NCI-H460 (cell line): ENCODE measurements at regions not wholly inside any gene's neighbourhood (a gene's known extent, or its start where the extent isn't known, plus 50 kb on each side); places are given as distances from the start of the nearest gene placed in this dataset.

Experiments
- DNase-seq: peaks from one replicate; pipeline ENCODE4 v3.0.0-alpha.2; 2016; ENCODE audit warnings: low read depth; ENCODE audit errors: extremely low read depth

DNA sequence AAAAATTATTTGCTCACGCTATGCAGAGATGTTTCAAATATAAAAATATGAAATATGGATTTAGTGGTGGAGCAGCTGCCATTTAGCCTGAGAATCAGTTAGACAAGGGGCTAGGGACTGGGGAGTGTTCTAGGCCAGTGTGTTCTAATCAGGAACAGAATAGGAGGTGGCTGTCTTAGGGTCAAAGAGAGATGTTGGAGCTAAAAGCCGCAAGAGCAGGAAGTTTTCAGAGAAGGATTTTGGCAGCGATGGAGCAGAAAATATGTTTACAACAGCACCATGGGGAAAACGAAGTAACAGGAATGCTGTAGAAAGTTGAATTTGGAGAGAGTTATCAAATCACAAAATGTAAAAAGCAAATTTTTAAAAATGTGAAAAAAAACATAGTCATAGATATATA lies 314.0 kb upstream of the SEMA3A start:
- no peak for DNase-seq

DNA sequence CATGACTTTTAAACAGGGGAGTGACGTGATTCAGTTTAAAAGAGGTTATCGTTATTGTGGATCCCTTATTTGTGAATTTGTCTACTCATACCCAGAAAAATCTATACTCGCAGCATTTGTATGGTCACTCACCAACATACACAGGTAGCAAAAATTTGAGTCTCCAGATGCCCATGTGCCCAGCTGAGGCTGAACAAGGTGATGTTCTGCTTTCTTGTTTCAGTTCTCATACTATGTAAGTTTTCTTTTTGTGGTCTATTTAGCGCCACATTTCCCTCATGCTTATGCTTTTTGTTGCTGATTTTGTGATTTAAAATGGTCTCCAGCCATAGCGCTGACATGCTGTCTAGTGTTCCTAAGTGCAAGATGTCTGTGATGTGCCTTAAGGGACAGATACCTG lies 312.9 kb upstream of the SEMA3A start:
- DNase-seq, result no peak

DNA sequence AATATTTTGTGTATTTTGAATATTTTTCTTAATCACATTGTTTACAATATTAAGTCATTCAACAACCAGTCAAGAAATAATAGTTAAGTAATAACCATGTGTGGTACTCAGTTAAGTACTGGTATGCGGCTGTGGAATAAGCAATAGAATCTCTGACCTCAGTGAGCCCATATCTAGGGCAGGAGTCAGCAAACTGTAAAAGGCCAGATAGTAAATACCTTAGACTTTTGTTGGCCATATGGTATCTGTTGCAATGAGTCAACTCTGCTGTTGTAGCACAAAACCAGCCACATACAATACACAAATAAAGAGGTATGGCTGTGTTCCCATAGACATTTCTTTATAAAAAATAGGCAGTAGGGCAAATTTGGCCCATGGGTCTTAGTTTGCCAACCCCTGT lies 311.6 kb upstream of the SEMA3A start:
- DNase-seq, result no peak

DNA sequence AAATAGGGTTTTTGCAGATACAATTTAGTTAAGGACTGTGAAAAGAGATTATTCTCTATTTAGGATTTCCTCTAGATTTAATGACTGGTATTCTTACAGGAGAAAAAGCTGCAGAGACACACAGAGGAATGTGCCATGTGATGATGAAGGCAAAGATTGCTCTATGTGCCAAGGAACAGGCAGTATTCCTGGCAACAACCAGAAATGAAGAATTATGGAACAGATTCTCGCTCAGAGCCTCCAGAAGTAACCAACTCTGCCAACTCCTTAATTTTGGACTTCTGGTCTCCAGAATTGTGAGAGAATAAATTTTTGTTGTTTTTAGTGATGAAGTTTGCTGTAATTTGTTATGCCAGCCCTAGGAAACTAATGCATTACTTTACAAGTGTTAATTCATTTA lies 307.6 kb upstream of the SEMA3A start:
- no peak for DNase-seq

DNA sequence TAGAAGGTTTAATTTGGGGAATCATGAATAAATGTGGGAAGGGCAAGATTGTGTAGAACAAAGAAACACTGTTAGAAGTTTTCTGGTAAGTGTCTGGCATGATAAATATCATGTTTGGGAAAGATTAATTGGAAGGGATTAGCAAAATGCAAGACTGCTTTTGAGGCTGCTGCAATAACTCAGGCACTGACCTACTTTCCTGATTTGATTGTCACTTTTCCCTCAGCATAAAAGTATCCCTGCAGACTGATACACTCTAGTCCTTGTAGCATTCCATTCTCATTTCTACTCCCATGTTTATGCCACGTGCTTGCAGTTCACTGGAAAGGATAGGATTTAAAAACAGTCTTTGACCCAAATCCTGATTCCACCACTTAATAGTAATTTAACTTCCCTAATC lies 303.3 kb upstream of the SEMA3A start:
- DNase-seq, result no peak

DNA sequence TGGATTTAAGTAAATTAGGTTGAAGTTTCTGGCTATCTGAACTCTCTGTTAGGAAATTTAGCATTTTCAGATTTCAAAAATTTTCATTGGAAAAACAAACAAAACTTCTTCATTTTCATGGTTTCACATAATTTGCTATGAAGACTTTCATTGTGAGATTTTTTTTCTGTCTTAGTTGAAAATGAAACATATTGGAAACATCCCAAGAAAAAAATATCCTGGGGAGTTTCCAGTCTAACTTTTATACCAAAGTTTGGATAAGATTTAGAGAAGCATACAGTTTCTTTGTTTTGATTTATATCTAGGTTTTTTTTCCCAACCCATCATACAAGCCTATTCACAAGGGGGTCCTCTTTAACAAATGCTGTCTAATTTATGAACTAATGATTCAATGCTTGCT lies 300.5 kb upstream of the SEMA3A start:
- no peak for DNase-seq

DNA sequence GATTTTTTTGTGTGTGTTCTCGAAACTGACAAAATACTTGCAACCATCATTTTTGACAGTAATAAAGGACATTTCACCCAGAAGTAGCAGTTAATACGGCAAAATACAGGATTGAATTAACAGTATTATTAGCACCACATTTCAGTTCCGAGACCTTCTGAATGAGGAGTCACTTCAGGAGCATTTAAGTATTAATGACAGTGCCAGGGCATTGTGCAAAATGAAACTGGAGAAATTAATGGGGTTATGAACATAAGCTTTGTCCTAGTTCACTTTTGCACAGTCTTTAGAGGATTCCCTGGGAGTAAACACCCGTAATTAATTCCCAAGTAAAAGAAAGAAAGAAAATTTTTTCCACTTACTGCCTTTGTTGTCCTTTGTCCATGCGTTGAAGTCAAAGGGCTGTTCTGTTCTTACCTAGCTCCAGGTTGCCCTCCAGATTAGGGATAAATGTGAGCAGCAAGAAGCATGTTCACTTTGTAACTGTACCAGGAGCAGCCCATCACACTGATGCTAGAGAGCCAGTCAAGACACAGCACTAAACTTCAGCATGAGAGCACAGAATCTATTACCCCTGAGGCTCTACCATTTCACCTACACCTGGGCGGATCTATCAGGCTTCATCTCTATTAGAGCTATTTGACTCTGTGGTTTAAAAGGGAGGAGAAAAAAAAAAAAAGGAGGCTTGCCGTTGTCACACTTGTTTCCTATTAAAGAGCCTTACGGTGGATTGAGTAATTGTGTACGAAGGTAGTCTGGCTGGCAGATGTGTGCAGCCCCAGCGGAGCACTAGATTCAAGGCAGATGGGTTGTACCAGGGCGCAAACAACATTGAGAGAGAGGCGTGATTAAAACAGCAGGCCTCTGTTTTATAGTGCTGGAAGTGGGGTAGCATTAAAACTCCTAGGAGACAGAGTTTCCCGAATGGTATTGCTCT lies 297.8 kb upstream of the SEMA3A start:
- DNase-seq, result no peak

DNA sequence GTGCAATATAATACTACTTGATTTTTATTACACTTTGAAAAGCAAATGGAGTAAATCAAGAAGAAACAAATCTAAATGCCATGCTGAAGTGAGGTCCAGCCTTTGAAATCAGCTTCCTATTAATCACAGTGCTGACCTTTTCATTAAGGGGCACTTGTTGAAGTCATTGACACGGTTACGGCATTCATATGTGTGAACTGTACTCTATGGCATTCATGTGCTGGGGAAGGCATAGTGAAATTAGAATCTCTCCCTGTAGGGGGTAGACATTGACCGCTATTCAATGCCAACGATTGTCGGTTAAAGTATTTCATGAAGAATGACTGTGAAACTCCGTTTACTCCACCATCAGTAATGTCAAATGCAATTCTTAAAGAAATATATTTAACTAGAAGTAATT lies 296.1 kb upstream of the SEMA3A start:
- no peak for DNase-seq

DNA sequence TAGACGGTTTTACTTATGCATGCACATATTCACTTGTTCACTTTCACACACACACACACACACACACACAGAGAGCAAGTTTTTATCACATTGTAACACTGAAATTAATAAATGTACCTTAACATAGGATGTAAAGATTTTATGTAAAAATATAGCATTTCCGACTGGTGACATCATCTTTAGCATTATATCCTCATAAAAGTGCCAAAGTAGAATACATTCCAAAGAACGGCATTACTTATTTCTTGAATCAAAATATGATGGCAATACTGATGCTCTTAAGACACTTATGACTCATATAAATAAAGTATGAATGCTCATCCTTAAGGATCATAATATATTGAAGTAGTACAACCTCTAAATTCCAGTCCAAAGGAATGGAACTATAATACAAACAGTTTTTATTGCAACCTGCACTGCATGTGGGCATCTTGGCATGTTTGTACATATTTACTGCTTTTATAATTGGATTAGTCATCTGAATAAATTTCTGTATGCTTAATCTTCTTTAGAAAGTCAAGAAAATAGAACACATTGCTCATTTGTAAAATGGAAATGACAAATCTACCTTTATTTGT lies 290.0 kb upstream of the SEMA3A start:
- no peak for DNase-seq

DNA sequence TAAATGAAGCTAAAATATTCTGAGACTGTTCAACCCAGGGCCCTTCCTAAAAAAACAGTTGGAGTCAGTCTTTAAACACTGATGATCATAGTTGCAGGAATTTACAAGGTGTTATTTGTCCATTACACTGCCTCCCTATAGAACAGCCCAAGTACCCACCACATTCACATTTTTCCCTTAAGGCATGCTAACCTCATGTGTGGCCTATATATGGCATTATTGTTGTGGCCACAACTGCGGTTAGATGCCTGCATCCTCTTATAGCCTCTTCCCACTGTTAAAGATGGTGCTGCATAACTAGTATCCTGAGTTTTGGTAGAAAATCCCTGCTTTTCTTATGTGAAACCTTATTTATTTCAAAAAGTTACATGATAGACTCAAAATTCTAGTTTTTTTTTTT lies 287.9 kb upstream of the SEMA3A start:
- DNase-seq, result no peak

DNA sequence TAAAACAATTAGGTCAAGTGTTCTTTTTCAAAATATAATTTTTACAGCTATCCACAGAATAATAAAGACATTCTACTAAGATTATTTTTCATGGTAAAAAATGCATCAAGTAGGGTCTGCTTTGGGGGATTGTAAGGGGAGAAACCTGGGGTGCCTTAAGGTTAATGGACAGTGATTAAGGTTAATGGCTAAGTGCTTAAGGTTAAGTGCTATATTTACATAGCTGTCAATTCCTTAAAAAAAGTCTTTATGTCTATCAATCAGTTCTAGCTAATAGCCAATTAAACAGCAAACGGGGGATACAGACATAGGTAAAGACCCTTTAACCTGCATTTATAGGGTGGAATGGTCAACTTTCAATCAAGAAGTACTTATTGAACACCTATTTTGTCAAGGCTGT lies 284.5 kb upstream of the SEMA3A start:
- DNase-seq, result no peak

DNA sequence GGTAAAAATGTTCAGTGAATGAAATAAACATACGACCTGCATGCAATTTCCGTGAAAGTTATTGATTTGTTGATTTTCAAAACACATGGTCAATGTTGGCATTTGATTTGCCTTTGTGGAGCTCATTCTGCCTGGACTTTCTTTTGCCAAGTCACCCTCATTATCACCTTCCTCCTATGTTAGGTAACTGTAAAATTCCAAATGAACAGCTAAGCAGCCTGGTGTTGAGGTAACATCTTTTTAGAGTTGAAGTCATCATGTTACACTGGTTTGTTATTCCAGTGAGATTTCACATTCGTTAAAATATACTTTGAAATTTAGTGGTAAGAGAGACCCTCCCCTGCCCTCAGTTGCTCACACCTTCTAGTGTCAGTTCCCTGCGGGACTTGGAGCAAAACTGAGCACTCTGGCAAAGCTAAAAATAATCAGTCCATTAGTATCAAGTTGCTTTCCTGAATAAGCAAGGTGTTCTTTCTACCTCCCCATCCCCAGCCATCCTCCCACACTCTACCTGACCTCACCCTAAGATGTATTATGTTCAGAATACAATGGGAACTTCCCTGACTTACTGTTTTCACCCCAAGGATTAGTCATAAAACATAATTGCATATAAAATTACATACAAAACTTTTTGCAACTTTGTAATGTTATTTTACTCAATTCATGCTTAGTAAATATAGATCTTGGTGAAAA lies 283.3 kb upstream of the SEMA3A start:
- peak; percentile 47 for DNase-seq

DNA sequence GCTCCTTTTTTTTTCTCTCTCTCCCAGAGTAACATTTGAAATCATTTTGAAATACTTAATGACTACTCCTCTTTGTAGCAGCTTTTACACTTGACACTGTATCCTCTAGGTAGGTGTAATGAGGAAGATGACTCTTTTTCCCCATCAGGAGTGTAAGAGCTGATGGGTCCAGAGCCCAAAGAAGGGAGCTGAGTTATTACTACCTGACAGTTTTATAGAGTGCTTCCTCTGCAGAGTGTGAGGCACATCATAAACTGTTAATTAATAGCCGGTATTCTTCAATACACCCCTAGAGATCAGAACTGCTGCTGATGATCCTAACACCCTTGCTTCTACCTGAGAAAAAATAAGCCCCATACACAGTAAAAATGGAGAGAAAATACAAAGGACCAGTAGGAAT lies 279.8 kb upstream of the SEMA3A start:
- no peak for DNase-seq

DNA sequence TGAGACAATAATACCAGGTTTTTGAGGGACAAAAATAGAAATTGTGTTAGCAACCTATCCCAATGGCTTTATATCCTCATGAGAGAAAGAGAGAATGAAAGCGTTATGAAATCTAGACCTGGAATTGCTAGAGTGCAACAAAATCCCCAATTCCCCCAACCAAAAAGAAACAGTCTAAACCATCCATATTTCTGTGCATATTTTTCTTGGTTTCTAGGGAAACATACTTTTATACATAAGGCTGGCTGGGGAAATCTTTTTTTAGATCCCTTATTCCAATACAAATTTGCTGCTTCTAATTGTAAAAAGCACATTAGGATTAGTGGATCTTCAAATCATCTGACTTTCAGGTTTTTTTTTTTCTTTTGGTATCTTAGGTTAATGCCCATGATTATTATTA lies 277.0 kb upstream of the SEMA3A start:
- DNase-seq, result no peak

DNA sequence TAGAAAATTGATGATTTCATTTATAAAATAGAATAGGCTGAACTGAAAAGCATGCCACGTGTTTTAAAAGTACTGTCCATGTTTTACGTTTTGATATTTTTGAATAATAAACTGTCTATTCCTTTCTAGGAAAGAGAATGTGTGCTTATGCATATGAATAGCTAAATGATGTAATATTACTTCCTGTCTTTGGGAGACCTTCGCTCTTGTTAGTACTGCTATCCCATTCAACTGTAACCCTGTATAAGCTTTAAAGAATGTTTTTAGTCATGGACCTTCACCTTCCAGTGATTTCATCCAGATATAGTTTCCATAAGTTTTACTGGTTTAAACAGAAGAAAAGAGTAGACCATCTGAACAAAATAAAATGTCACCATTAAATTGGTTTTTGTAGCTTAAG lies 274.4 kb upstream of the SEMA3A start:
- DNase-seq, result no peak

DNA sequence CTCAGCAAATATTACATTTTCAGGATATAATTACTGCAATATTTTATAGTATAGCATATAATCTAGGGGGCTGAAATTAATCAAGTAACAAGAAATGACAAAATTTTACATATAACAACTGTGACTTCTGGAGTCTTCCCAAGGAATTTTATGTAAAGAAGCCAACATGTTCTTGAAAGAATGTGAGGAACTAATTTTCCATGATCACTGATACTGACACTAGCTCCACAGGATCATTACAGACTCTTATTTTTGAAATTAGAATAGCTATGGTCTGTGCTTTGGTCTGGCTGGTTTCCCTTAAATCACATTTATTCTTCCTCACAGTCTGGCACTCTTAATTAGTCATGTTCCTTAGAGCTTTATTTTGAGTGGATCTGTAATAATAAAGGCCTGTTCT lies 267.7 kb upstream of the SEMA3A start:
- no peak for DNase-seq

DNA sequence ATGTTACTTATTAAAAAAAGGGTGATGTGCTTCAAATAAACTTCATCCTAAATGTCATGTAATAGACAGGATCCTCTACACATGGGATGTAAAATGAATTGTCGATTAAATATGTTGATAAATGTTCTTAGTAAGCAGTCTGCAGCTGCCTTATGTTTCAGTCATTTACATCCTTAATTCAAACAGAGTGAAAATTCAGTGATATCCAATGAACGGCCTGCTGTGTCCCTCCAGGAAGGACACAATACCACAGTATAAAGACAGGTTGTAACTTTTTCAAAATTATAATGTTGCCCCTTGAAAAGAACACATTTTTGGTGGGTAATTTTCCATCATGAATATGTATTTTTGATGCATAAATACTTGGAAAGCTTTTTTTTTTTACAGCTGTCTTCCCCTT lies 266.5 kb upstream of the SEMA3A start:
- DNase-seq, result no peak

DNA sequence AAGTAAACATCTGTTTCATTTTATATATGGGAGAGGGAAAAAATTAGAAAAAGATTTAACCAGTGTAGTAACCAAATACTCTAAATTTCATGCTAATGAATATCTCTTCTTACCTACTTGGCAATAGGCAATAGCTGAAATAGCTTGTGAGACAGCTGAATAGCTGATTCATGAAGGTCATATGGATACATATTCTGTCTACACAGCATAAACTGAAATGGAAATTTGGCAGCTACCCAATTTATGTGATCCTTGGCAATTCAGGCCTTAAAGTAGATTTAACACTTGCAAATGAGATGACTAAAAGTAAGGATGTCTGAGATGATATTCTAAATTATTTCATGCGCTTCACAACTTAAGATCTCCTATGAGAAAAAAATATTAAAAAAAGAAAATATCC lies 261.2 kb upstream of the SEMA3A start:
- no peak for DNase-seq

DNA sequence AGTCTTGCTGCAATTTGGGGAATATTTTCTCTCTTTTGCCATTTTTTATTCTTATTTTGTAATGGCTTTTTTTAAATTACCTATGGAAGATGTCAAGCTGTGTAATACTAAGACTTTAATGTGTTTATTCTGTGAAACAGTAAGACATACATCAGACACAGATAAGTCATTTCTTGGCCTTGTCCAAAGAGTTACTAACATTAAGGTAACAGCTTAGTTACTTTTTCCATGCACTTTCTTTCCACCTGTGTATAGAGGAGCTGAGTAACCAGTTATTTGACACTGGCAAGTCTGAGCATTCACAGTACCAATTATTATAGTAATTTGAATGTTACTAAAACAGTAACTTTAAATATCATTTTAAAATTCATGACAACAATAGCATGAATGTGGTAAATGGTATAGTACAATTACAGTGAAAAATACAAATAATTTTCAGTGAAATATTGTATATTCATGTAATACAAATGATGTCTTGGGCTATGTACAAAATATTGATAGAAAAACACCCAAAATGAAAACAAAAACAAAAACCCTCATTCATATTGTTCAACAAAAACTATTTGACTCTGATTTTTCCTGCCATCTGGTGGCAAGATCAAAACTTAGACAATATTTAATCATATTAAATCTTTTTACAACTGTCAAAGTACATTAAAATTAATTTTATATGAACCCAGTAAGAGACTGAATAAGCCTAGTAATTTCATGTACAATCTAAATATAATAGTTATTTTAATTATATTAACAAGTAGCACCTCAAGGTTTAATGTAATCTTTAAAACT lies 259.8 kb upstream of the SEMA3A start:
- no peak for DNase-seq

DNA sequence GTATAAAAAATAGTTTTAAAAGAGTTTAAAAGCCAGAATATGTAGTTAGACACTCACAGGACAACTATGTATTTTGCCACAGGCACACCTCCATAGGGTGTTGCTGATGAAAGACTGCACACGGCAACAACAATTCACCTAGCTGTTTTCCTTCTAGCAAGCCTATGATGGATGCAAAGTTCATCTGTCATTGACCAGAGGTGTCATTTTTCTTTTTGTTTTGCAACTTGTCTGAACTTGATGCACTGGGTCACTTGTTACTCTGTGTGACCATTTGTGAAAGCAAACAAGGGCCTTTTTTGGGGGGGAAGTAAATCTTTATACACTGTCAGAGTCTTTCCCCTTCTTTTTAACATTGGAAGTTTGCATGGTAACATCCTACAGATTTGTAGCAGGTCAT lies 258.0 kb upstream of the SEMA3A start:
- DNase-seq, result no peak

DNA sequence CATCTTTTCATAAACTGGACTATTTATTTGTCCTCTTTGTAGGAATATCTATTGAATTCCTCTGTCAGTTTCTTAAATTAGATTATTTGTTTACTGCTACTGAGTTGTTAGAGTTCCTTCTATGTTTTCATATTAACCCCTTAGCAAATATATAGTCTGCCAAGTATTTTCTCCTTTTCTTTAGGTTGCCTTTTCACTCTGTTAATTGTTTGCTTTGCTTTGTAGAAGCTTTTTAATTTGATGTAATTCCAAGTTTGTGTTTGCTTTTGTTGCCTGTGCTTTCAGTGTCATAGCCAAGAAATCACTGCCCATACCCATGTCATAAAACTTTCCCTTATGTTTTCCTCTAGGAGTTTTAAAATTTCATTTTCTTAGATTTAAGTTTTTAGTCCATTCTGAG lies 256.2 kb upstream of the SEMA3A start:
- DNase-seq, result no peak
